ENCODE measurements at regions not wholly inside any gene's neighbourhood (a gene's known extent, or its start where the extent isn't known, plus 50 kb on each side); places are given as distances from the start of the nearest gene placed in this dataset.

DNA sequence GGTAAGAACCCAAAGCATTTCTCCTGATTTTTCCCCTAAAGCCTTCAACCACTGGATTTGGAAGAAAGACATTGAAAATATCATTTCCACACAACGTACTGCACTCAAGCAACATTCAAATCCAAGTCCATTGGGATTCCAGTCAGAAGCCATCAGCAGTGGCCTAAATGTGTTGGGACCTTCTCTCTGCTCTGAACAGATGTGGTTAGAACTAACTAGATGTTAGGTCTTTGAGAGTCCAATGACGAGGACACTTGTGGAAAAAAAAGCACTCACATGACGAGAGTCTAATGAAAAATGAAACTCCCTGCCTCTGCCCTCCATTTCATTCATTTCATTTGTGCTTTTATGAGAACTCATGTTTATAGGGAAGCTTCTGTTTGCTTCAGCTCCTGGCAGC lies 382.3 kb downstream of the SIPA1L2 start:
- no peak overlapping the region for H3K27ac ChIP-seq (ENCODE audit: low read depth, low read length)
- Mint-ChIP-seq H3K27me3 (ENCODE audit: insufficient read depth) (peaks cover 62% of the 10 kb centered on the region), H3K4me1 (peaks cover 33% of the 10 kb centered on the region), H3K36me3 (ENCODE audit: low read depth) (no peaks in the 10 kb centered on the region), H3K27ac (no peak overlapping the region), H3K9me3 (no peaks in the 10 kb centered on the region), H3K4me3 (no peak overlapping the region)
- no peak overlapping the region for H3K9ac ChIP-seq (ENCODE audit: extremely low read depth, low read length, poor library complexity, severe bottlenecking)
- no peaks in the 10 kb centered on the region for H3K9me3 ChIP-seq (ENCODE audit: control insufficient read depth, low read length)
- no peak overlapping the region for H3K4me3 ChIP-seq (ENCODE audit: low read length)
- TF ChIP-seq CTCF (conservative IDR thresholded peaks at IDR 0.05) = no peak
- H3K4me1 ChIP-seq (ENCODE audit: control insufficient read depth, insufficient read depth, low read length) = peaks cover 8% of the 10 kb centered on the region
- 89 to 100% methylated on average over 1 to 3 of the region's 3 CpGs for WGBS, 2 experiments (ENCODE audit: insufficient coverage in 1 of 2, insufficient read length in 1 of 2)
- H3K36me3 ChIP-seq (ENCODE audit: control insufficient read depth, insufficient read depth, low read length) = no peaks in the 10 kb centered on the region
- no peak for DNase-seq
- H3K27me3 ChIP-seq (ENCODE audit: control insufficient read depth, insufficient read depth, low read length, poor library complexity, severe bottlenecking) = no peaks in the 10 kb centered on the region

- Histone ChIP-seq H3K9me3 (ENCODE audit: control insufficient read depth, low read length) (no peaks in the 10 kb centered on the region), H3K4me1 (ENCODE audit: control insufficient read depth, insufficient read depth, low read length) (no peaks in the 10 kb centered on the region), H3K27ac (ENCODE audit: low read depth, low read length) (no peak overlapping the region), H3K27me3 (ENCODE audit: control insufficient read depth, insufficient read depth, low read length, poor library complexity, severe bottlenecking) (no peaks in the 10 kb centered on the region), H3K36me3 (ENCODE audit: control insufficient read depth, insufficient read depth, low read length) (no peaks in the 10 kb centered on the region), H3K9ac (ENCODE audit: extremely low read depth, low read length, poor library complexity, severe bottlenecking) (no peak overlapping the region), H3K4me3 (ENCODE audit: low read length) (no peak overlapping the region)
- Mint-ChIP-seq H3K4me3 (no peak overlapping the region), H3K9me3 (no peaks in the 10 kb centered on the region), H3K4me1 (peaks cover 9% of the 10 kb centered on the region), H3K27ac (no peak overlapping the region), H3K36me3 (ENCODE audit: low read depth) (no peaks in the 10 kb centered on the region), H3K27me3 (ENCODE audit: insufficient read depth) (peaks cover 53% of the 10 kb centered on the region)
- no peak for TF ChIP-seq CTCF (conservative IDR thresholded peaks at IDR 0.05)
- no peak for DNase-seq
- WGBS, 2 experiments (ENCODE audit: insufficient coverage in 1 of 2, insufficient read length in 1 of 2) = 96 to 100% methylated on average over 1 of the region's 1 CpG
Observed at GRCh38 chr1:232244426-232244825, 385.5 kb downstream of the SIPA1L2 start.

GRCh38 chr1:232239998-232240397 lies 389.9 kb downstream of the SIPA1L2 start:
- TF ChIP-seq CTCF (conservative IDR thresholded peaks at IDR 0.05) = no peak

More at GRCh38 chr1:232239998-232240397, 389.9 kb downstream of the SIPA1L2 start:
- Mint-ChIP-seq H3K4me1 (no peaks in the 10 kb centered on the region), H3K36me3 (ENCODE audit: low read depth) (no peaks in the 10 kb centered on the region), H3K27me3 (ENCODE audit: insufficient read depth) (peaks cover 21% of the 10 kb centered on the region), H3K27ac (no peak overlapping the region), H3K9me3 (peaks cover 4% of the 10 kb centered on the region), H3K4me3 (no peak overlapping the region)
- Histone ChIP-seq H3K27me3 (ENCODE audit: control insufficient read depth, insufficient read depth, low read length, poor library complexity, severe bottlenecking) (no peaks in the 10 kb centered on the region), H3K9me3 (ENCODE audit: control insufficient read depth, low read length) (peaks cover 9% of the 10 kb centered on the region), H3K9ac (ENCODE audit: extremely low read depth, low read length, poor library complexity, severe bottlenecking) (no peak overlapping the region), H3K4me3 (ENCODE audit: low read length) (no peak overlapping the region), H3K4me1 (ENCODE audit: control insufficient read depth, insufficient read depth, low read length) (no peaks in the 10 kb centered on the region), H3K27ac (ENCODE audit: low read depth, low read length) (no peak overlapping the region), H3K36me3 (ENCODE audit: control insufficient read depth, insufficient read depth, low read length) (no peaks in the 10 kb centered on the region)
- WGBS, 2 experiments (ENCODE audit: insufficient coverage in 1 of 2, insufficient read length in 1 of 2) = 90 to 98% methylated on average over 4 to 6 of the region's 6 CpGs
- no peak for DNase-seq

Data from endodermal cell (in vitro differentiated cells).